ENCODE measurements at regions not wholly inside any gene's neighbourhood (a gene's known extent, or its start where the extent isn't known, plus 50 kb on each side); places are given as distances from the start of the nearest gene placed in this dataset.

- H3K36me3 ChIP-seq: no peaks in the 10 kb centered on the region
- no peaks in the 10 kb centered on the region for H3K4me1 ChIP-seq
- TF ChIP-seq, protein P1, sequence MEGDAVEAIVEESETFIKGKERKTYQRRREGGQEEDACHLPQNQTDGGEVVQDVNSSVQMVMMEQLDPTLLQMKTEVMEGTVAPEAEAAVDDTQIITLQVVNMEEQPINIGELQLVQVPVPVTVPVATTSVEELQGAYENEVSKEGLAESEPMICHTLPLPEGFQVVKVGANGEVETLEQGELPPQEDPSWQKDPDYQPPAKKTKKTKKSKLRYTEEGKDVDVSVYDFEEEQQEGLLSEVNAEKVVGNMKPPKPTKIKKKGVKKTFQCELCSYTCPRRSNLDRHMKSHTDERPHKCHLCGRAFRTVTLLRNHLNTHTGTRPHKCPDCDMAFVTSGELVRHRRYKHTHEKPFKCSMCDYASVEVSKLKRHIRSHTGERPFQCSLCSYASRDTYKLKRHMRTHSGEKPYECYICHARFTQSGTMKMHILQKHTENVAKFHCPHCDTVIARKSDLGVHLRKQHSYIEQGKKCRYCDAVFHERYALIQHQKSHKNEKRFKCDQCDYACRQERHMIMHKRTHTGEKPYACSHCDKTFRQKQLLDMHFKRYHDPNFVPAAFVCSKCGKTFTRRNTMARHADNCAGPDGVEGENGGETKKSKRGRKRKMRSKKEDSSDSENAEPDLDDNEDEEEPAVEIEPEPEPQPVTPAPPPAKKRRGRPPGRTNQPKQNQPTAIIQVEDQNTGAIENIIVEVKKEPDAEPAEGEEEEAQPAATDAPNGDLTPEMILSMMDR (IDR thresholded peaks at IDR 0.05): no peak
- no peak overlapping the region for H3K4me3 ChIP-seq
- peak in 1 of 2 donors; percentile 31 for DNase-seq (ENCODE audit: low spot score in 2 of 2)
- no peaks in the 10 kb centered on the region for H3K9me3 ChIP-seq
- no peaks in the 10 kb centered on the region for H3K27me3 ChIP-seq
- no peak overlapping the region for H3K27ac ChIP-seq
- intact Hi-C loops (cut with DNase I): no loop called here
Observed at GRCh38 chr3:139101396-139101795, 56.7 kb upstream of the PRR23C start.

DNA sequence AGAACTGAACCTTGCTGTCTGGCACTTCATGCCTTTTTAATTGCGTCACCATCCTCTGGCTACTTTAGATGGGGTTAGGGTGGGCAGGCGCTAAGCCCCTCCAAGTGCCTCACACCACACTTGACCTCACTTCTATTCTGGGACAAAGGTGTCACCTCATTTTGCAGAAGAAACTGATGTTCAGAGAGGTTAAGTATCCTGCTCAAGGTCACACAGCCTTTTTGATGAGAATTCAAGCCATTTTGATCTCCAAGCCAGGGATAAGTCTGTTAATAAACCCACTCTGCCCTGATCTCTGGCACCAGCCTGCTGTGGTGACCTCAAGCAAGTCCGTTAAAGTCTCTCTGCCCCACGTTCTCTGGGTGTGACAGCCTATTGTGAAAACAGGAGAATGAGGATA, 58.8 kb upstream of the PRR23C start:
- no peaks in the 10 kb centered on the region for H3K36me3 ChIP-seq
- TF ChIP-seq, protein P1 (IDR thresholded peaks at IDR 0.05): no peak
- H3K4me3 ChIP-seq: no peak overlapping the region
- H3K27me3 ChIP-seq: no peaks in the 10 kb centered on the region
- peak in 1 of 2 donors; percentile 2 for DNase-seq (ENCODE audit: low spot score in 2 of 2)
- H3K4me1 ChIP-seq: no peaks in the 10 kb centered on the region
- H3K9me3 ChIP-seq: no peaks in the 10 kb centered on the region
- intact Hi-C loops (cut with DNase I): no loop called here
- no peak overlapping the region for H3K27ac ChIP-seq

DNA sequence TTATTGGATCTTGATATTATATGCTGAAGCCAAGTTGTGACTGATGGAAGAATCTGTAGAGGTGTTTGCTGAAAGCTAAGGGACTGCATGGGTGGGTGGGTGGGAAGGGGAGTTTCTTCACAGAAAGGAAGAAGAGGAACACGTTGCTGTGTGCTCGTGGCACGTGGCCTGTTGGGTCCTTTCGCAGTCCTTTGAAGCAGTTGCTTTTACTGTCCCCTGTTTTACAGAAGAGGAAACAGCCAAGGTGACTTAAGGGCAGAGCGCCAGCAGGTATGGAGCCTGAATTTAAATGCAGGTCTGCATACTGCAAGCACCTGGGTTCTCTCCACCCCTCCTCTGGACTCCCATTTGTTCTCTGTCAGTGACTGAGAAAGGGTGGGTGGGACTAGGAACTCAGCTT, 59.4 kb upstream of the PRR23C start:
- Histone ChIP-seq H3K27ac (no peak overlapping the region), H3K4me3 (no peak overlapping the region), H3K36me3 (no peaks in the 10 kb centered on the region), H3K4me1 (no peaks in the 10 kb centered on the region), H3K27me3 (no peaks in the 10 kb centered on the region), H3K9me3 (no peaks in the 10 kb centered on the region)
- intact Hi-C loops (cut with DNase I): no loop called here
- DNase-seq (ENCODE audit: low spot score in 2 of 2): peak in 1 of 2 donors; percentile 22
- TF ChIP-seq, protein P1 (IDR thresholded peaks at IDR 0.05): no peak

GRCh38 chr3:139105154-139105702, 60.5 kb upstream of the PRR23C start:
- Histone ChIP-seq H3K27me3 (no peaks in the 10 kb centered on the region), H3K9me3 (no peaks in the 10 kb centered on the region), H3K4me1 (no peaks in the 10 kb centered on the region), H3K4me3 (no peak overlapping the region), H3K27ac (no peak overlapping the region), H3K36me3 (no peaks in the 10 kb centered on the region)
- peak in 1 of 2 donors; percentile 38 for DNase-seq (ENCODE audit: low spot score in 2 of 2)
- TF ChIP-seq, protein P1 (IDR thresholded peaks at IDR 0.05): no peak
- intact Hi-C loops (cut with DNase I): no loop called here

GRCh38 chr3:139106013-139106932, 61.6 kb upstream of the PRR23C start:
- intact Hi-C loops (cut with DNase I): no loop called here
- DNase-seq (ENCODE audit: low spot score in 2 of 2): peak in 1 of 2 donors; percentile 30
- no peaks in the 10 kb centered on the region for H3K36me3 ChIP-seq
- no peak overlapping the region for H3K4me3 ChIP-seq
- H3K27ac ChIP-seq: no peak overlapping the region
- no peaks in the 10 kb centered on the region for H3K27me3 ChIP-seq
- H3K9me3 ChIP-seq: no peaks in the 10 kb centered on the region
- TF ChIP-seq, protein P1 (IDR thresholded peaks at IDR 0.05): no peak
- H3K4me1 ChIP-seq: no peaks in the 10 kb centered on the region

Data from ascending aorta (tissue), 2 donors.